ENCODE measurements at regions not wholly inside any gene's neighbourhood (a gene's known extent, or its start where the extent isn't known, plus 50 kb on each side); places are given as distances from the start of the nearest gene placed in this dataset.

GRCh38 chr3:147267434-147267833 is 138.9 kb downstream of the ZIC4 start (continued):
- TF ChIP-seq, protein P1, sequence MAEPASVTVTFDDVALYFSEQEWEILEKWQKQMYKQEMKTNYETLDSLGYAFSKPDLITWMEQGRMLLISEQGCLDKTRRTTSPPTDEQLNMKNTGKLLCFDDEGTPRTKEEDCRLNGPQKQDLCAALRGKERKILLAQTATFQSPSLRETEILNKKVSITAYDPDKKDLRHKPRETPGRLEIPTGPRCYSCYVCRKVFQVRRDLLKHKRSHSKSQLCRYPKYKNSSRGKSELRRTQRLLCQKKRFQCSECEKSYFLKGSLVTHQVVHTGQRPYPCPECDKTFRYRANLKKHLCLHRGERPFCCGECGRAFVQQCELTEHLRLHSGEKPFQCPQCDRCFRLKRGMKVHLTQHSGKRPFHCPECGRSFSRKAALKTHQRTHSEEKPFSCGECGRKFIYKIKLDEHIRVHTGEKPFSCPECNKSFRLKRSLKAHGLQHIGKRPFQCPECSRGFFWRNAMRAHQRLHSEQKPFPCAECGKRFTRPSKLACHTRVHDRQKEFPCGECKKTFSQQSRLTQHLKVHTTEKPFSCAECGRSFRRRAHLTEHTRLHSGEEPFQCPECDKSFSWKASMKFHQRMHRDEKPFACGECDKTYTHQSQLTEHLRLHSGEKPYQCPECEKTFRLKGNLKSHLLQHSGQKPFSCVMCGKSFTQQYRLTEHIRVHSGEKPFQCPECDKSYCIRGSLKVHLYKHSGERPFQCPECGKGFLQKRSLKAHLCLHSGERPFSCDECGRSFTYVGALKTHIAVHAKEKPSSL (CRISPR knock-in tag; conservative IDR thresholded peaks at IDR 0.05) = no peak
- TF ChIP-seq GRHL2 (CRISPR knock-in tag; IDR thresholded peaks at IDR 0.05; ENCODE audit: insufficient replicate concordance, severe bottlenecking) = no peak
- TF ChIP-seq, protein P2, sequence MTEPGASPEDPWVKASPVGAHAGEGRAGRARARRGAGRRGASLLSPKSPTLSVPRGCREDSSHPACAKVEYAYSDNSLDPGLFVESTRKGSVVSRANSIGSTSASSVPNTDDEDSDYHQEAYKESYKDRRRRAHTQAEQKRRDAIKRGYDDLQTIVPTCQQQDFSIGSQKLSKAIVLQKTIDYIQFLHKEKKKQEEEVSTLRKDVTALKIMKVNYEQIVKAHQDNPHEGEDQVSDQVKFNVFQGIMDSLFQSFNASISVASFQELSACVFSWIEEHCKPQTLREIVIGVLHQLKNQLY (CRISPR knock-in tag; IDR thresholded peaks at IDR 0.05) = no peak
- TF ChIP-seq ZNF232 (CRISPR knock-in tag; IDR thresholded peaks at IDR 0.05) = no peak

GRCh38 chr3:147257944-147258343 is 148.4 kb downstream of the ZIC4 start:
- no peak for DNase-seq (ENCODE audit: low spot score)
- no peaks in the 10 kb centered on the region for H3K36me3 Mint-ChIP-seq
- H3K9me3 Mint-ChIP-seq = no peaks in the 10 kb centered on the region
- CTCF ChIA-PET = no interaction called here
- H3K4me3 Mint-ChIP-seq = no peak overlapping the region
- no peak overlapping the region for H3K27ac Mint-ChIP-seq
- POLR2A ChIA-PET = no interaction called here
- no peaks in the 10 kb centered on the region for H3K27me3 Mint-ChIP-seq (ENCODE audit: low read depth)
- peaks cover 3% of the 10 kb centered on the region; the same call in 1 of the 2 replicates for H3K4me1 Mint-ChIP-seq
- ATAC-seq = no peak
- TF ChIP-seq OVOL2 (CRISPR knock-in tag; IDR thresholded peaks at IDR 0.05; ENCODE audit: borderline replicate concordance) (no peak), PREB (CRISPR knock-in tag; IDR thresholded peaks at IDR 0.05; ENCODE audit: borderline replicate concordance) (no peak), AFF4 (CRISPR knock-in tag; IDR thresholded peaks at IDR 0.05; ENCODE audit: borderline replicate concordance) (no peak), CBFB (CRISPR knock-in tag; IDR thresholded peaks at IDR 0.05; ENCODE audit: low read depth) (no peak), E2F1 (CRISPR knock-in tag; IDR thresholded peaks at IDR 0.05) (no peak), ZSCAN18 (CRISPR knock-in tag; IDR thresholded peaks at IDR 0.05) (no peak), MYBL2 (CRISPR knock-in tag; IDR thresholded peaks at IDR 0.05) (no peak), ZNF263 (CRISPR knock-in tag; IDR thresholded peaks at IDR 0.05; ENCODE audit: low read depth) (no peak), ZBTB21 (CRISPR knock-in tag; IDR thresholded peaks at IDR 0.05; ENCODE audit: borderline replicate concordance) (no peak), SOX15 (CRISPR knock-in tag; IDR thresholded peaks at IDR 0.05) (no peak), ZNF232 (CRISPR knock-in tag; IDR thresholded peaks at IDR 0.05) (no peak)
- TF ChIP-seq, protein P3, sequence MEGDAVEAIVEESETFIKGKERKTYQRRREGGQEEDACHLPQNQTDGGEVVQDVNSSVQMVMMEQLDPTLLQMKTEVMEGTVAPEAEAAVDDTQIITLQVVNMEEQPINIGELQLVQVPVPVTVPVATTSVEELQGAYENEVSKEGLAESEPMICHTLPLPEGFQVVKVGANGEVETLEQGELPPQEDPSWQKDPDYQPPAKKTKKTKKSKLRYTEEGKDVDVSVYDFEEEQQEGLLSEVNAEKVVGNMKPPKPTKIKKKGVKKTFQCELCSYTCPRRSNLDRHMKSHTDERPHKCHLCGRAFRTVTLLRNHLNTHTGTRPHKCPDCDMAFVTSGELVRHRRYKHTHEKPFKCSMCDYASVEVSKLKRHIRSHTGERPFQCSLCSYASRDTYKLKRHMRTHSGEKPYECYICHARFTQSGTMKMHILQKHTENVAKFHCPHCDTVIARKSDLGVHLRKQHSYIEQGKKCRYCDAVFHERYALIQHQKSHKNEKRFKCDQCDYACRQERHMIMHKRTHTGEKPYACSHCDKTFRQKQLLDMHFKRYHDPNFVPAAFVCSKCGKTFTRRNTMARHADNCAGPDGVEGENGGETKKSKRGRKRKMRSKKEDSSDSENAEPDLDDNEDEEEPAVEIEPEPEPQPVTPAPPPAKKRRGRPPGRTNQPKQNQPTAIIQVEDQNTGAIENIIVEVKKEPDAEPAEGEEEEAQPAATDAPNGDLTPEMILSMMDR (IDR thresholded peaks at IDR 0.05) = no peak
- TF ChIP-seq, protein P4, sequence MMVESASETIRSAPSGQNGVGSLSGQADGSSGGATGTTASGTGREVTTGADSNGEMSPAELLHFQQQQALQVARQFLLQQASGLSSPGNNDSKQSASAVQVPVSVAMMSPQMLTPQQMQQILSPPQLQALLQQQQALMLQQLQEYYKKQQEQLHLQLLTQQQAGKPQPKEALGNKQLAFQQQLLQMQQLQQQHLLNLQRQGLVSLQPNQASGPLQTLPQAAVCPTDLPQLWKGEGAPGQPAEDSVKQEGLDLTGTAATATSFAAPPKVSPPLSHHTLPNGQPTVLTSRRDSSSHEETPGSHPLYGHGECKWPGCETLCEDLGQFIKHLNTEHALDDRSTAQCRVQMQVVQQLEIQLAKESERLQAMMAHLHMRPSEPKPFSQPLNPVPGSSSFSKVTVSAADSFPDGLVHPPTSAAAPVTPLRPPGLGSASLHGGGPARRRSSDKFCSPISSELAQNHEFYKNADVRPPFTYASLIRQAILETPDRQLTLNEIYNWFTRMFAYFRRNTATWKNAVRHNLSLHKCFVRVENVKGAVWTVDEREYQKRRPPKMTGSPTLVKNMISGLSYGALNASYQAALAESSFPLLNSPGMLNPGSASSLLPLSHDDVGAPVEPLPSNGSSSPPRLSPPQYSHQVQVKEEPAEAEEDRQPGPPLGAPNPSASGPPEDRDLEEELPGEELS (CRISPR knock-in tag; IDR thresholded peaks at IDR 0.05) = no peak
- TF ChIP-seq, protein P5, sequence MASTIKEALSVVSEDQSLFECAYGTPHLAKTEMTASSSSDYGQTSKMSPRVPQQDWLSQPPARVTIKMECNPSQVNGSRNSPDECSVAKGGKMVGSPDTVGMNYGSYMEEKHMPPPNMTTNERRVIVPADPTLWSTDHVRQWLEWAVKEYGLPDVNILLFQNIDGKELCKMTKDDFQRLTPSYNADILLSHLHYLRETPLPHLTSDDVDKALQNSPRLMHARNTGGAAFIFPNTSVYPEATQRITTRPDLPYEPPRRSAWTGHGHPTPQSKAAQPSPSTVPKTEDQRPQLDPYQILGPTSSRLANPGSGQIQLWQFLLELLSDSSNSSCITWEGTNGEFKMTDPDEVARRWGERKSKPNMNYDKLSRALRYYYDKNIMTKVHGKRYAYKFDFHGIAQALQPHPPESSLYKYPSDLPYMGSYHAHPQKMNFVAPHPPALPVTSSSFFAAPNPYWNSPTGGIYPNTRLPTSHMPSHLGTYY (CRISPR knock-in tag; IDR thresholded peaks at IDR 0.05) = no peak

All from WTC11 (cell line).